ENCODE measurements at regions not wholly inside any gene's neighbourhood (a gene's known extent, or its start where the extent isn't known, plus 50 kb on each side); places are given as distances from the start of the nearest gene placed in this dataset.

GRCh38 chr10:100612601-100613595 is 77.2 kb downstream of the HIF1AN start:
- Histone ChIP-seq H3K9me3 (ENCODE audit: low read length) (no peaks in the 10 kb centered on the region), H3K27me3 (ENCODE audit: insufficient read depth, low read length, poor library complexity, severe bottlenecking) (peaks cover 6% of the 10 kb centered on the region)

DNA sequence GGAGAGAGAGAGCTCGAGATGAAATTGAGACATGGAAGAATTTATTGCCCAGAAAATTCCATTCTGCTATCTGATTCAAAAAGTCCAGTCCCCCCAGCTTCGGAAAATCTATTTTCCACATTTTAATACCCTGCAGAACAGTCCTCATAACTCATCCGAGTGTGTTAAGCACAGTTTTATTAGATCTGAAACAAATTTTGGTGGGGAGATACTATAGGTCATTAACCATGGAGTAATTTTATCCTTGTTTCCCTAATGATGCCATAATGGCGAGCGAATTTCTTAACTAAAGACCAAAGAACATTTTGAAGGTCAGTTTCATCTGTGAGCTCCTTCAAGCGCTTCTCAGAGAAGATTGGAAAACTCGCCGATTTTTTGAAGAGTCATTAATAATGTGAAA is 78.1 kb downstream of the HIF1AN start:
- H3K27me3 Mint-ChIP-seq, result peaks cover 23 to 56% of the 10 kb centered on the region in 2 donors
- H3K4me1 Mint-ChIP-seq, result no peaks in the 10 kb centered on the region
- POLR2A ChIA-PET, result no interaction called here
- CTCF ChIA-PET, result no interaction called here
- no peak overlapping the region for H3K4me3 ChIP-seq (ENCODE audit: low read length)
- H3K4me3 Mint-ChIP-seq, result no peak overlapping the region
- no peak for DNase-seq
- no peak overlapping the region for H3K27ac Mint-ChIP-seq
- H3K36me3 ChIP-seq (ENCODE audit: insufficient read depth, low read length), result no peaks in the 10 kb centered on the region
- no peaks in the 10 kb centered on the region for H3K4me1 ChIP-seq (ENCODE audit: insufficient read depth, low read length)
- H3K9me3 Mint-ChIP-seq, result no peaks in the 10 kb centered on the region
- H3K27me3 ChIP-seq (ENCODE audit: insufficient read depth, low read length, poor library complexity, severe bottlenecking), result peaks cover 9% of the 10 kb centered on the region
- H3K36me3 Mint-ChIP-seq, result peaks cover 0 to 2% (median 0%) of the 10 kb centered on the region in 3 donors
- H3K27ac ChIP-seq (ENCODE audit: low read depth, low read length), result no peak overlapping the region
- H3K9me3 ChIP-seq (ENCODE audit: low read length), result no peaks in the 10 kb centered on the region

More at GRCh38 chr10:100612601-100613595, 77.2 kb downstream of the HIF1AN start:
- no peaks in the 10 kb centered on the region for H3K9me3 Mint-ChIP-seq
- H3K36me3 Mint-ChIP-seq, result peaks cover 0 to 2% (median 0%) of the 10 kb centered on the region in 3 donors
- no peak overlapping the region for H3K4me3 ChIP-seq (ENCODE audit: low read length)
- H3K27me3 Mint-ChIP-seq, result peaks cover 20 to 56% of the 10 kb centered on the region in 2 donors
- POLR2A ChIA-PET, result no interaction called here
- H3K27ac ChIP-seq (ENCODE audit: low read depth, low read length), result no peak overlapping the region
- CTCF ChIA-PET, result no interaction called here
- no peak for DNase-seq
- no peak overlapping the region for H3K4me3 Mint-ChIP-seq
- no peaks in the 10 kb centered on the region for H3K4me1 Mint-ChIP-seq
- no peaks in the 10 kb centered on the region for H3K36me3 ChIP-seq (ENCODE audit: insufficient read depth, low read length)
- H3K27ac Mint-ChIP-seq, result no peak overlapping the region
- no peaks in the 10 kb centered on the region for H3K4me1 ChIP-seq (ENCODE audit: insufficient read depth, low read length)

DNA sequence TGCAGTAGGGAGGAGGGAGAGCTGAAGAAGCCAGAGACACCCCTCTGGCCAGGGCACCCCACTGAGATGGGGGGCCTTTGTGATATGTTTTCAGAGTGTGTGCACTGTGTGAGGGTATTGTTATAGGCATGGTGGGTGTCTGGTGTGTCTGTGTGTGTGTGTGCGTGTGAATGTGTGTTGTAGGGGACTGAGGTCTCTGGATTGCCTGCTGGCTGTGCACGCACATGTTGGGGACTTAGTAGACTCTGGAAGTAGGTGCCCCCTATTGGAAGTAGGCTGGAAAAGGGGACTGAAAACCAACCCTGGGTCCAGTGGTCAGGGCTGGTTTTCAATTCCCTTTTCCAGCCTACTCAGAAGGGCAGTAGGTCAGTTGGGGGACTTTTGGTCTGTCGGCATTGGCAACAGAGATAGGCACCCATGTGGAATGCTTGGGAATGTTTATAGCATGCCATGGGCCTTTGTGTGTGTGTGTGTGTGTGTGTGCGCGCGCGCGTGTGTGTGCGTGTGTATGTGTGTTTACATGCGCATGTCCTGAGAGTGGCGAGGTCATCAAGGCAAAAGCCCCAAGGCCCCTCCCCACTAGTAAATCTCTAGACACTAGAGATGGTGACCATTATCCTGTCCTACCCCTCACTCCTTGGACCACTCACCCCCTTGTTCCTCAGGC is 78.8 kb downstream of the HIF1AN start:
- CTCF ChIA-PET, result no interaction called here
- POLR2A ChIA-PET, result no interaction called here
- no peak for DNase-seq
- Histone ChIP-seq H3K4me1 (ENCODE audit: insufficient read depth, low read length) (no peaks in the 10 kb centered on the region), H3K27me3 (ENCODE audit: insufficient read depth, low read length, poor library complexity, severe bottlenecking) (peaks cover 11% of the 10 kb centered on the region), H3K27ac (ENCODE audit: low read depth, low read length) (no peak overlapping the region), H3K9me3 (ENCODE audit: low read length) (no peaks in the 10 kb centered on the region), H3K4me3 (ENCODE audit: low read length) (no peak overlapping the region), H3K36me3 (ENCODE audit: insufficient read depth, low read length) (no peaks in the 10 kb centered on the region)
- Mint-ChIP-seq H3K36me3 (peaks cover 0 to 2% (median 0%) of the 10 kb centered on the region in 3 donors), H3K27me3 (peaks cover 24 to 60% of the 10 kb centered on the region in 2 donors), H3K9me3 (no peaks in the 10 kb centered on the region), H3K27ac (no peak overlapping the region), H3K4me1 (no peaks in the 10 kb centered on the region), H3K4me3 (no peak overlapping the region)

GRCh38 chr10:100615241-100615640 is 79.5 kb downstream of the HIF1AN start:
- no peaks in the 10 kb centered on the region for H3K4me1 ChIP-seq (ENCODE audit: insufficient read depth, low read length)
- ChIA-PET CTCF (no interaction called here), POLR2A (no interaction called here)
- Mint-ChIP-seq H3K27me3 (peaks cover 28 to 67% of the 10 kb centered on the region in 2 donors), H3K9me3 (no peaks in the 10 kb centered on the region), H3K4me1 (no peaks in the 10 kb centered on the region), H3K4me3 (no peak overlapping the region), H3K36me3 (peaks cover 0 to 2% (median 0%) of the 10 kb centered on the region in 3 donors), H3K27ac (no peak overlapping the region)
- H3K36me3 ChIP-seq (ENCODE audit: insufficient read depth, low read length), result no peaks in the 10 kb centered on the region
- peaks cover 11% of the 10 kb centered on the region for H3K27me3 ChIP-seq (ENCODE audit: insufficient read depth, low read length, poor library complexity, severe bottlenecking)
- no peak overlapping the region for H3K27ac ChIP-seq (ENCODE audit: low read depth, low read length)
- no peak overlapping the region for H3K4me3 ChIP-seq (ENCODE audit: low read length)
- H3K9me3 ChIP-seq (ENCODE audit: low read length), result no peaks in the 10 kb centered on the region
- no peak for DNase-seq

- CTCF ChIA-PET, result no interaction called here
- POLR2A ChIA-PET, result no interaction called here
- Mint-ChIP-seq H3K9me3 (no peaks in the 10 kb centered on the region), H3K27me3 (peaks cover 32 to 69% of the 10 kb centered on the region in 2 donors), H3K27ac (no peak overlapping the region), H3K4me3 (no peak overlapping the region), H3K4me1 (no peaks in the 10 kb centered on the region), H3K36me3 (peaks cover 0 to 2% (median 0%) of the 10 kb centered on the region in 3 donors)
- H3K9me3 ChIP-seq (ENCODE audit: low read length), result no peaks in the 10 kb centered on the region
- peaks cover 11% of the 10 kb centered on the region for H3K27me3 ChIP-seq (ENCODE audit: insufficient read depth, low read length, poor library complexity, severe bottlenecking)
- no peak overlapping the region for H3K4me3 ChIP-seq (ENCODE audit: low read length)
- H3K36me3 ChIP-seq (ENCODE audit: insufficient read depth, low read length), result no peaks in the 10 kb centered on the region
- no peak for DNase-seq
- no peak overlapping the region for H3K27ac ChIP-seq (ENCODE audit: low read depth, low read length)
- H3K4me1 ChIP-seq (ENCODE audit: insufficient read depth, low read length), result no peaks in the 10 kb centered on the region
These were observed 80.2 kb downstream of the HIF1AN start for GRCh38 chr10:100615908-100616307.

GRCh38 chr10:100618091-100618615 is 82.4 kb downstream of the HIF1AN start:
- H3K4me3 Mint-ChIP-seq, result no peak overlapping the region
- H3K9me3 Mint-ChIP-seq, result peaks cover 0 to 1% (median 0%) of the 10 kb centered on the region in 5 donors
- H3K27ac Mint-ChIP-seq, result no peak overlapping the region
- Histone ChIP-seq H3K36me3 (ENCODE audit: insufficient read depth, low read length) (no peaks in the 10 kb centered on the region), H3K9me3 (ENCODE audit: low read length) (no peaks in the 10 kb centered on the region), H3K4me1 (ENCODE audit: insufficient read depth, low read length) (no peaks in the 10 kb centered on the region), H3K4me3 (ENCODE audit: low read length) (no peak overlapping the region), H3K27me3 (ENCODE audit: insufficient read depth, low read length, poor library complexity, severe bottlenecking) (peaks cover 18% of the 10 kb centered on the region), H3K27ac (ENCODE audit: low read depth, low read length) (no peak overlapping the region)
- H3K36me3 Mint-ChIP-seq, result peaks cover 0 to 2% (median 0%) of the 10 kb centered on the region in 3 donors
- CTCF ChIA-PET, result no interaction called here
- DNase-seq, result no peak
- POLR2A ChIA-PET, result no interaction called here
- H3K27me3 Mint-ChIP-seq, result peaks cover 31 to 78% of the 10 kb centered on the region in 2 donors
- H3K4me1 Mint-ChIP-seq, result peaks cover 0 to 3% (median 3%) of the 10 kb centered on the region in 3 donors

GRCh38 chr10:100618632-100619255 is 83.0 kb downstream of the HIF1AN start:
- Histone ChIP-seq H3K4me1 (ENCODE audit: insufficient read depth, low read length) (no peaks in the 10 kb centered on the region), H3K9me3 (ENCODE audit: low read length) (no peaks in the 10 kb centered on the region), H3K27me3 (ENCODE audit: insufficient read depth, low read length, poor library complexity, severe bottlenecking) (peaks cover 15% of the 10 kb centered on the region), H3K4me3 (ENCODE audit: low read length) (no peak overlapping the region), H3K36me3 (ENCODE audit: insufficient read depth, low read length) (no peaks in the 10 kb centered on the region), H3K27ac (ENCODE audit: low read depth, low read length) (no peak overlapping the region)
- ChIA-PET POLR2A (no interaction called here), CTCF (no interaction called here)
- Mint-ChIP-seq H3K27ac (no peak overlapping the region), H3K27me3 (peaks cover 31 to 77% of the 10 kb centered on the region in 2 donors), H3K9me3 (peaks cover 0 to 4% (median 0%) of the 10 kb centered on the region in 5 donors), H3K4me1 (peaks cover 0 to 3% (median 3%) of the 10 kb centered on the region in 3 donors), H3K4me3 (no peak overlapping the region), H3K36me3 (peaks cover 0 to 2% (median 0%) of the 10 kb centered on the region in 3 donors)
- no peak for DNase-seq
